HG02798 (cell line): ENCODE measurements at regions not wholly inside any gene's neighbourhood (a gene's known extent, or its start where the extent isn't known, plus 50 kb on each side); places are given as distances from the start of the nearest gene placed in this dataset.
A peak's percentile ranks its signal among the peaks of the same experiment; 100 is the strongest.
"Not testable (repeated sequence)": the region's sequence is repeated elsewhere in the genome, so short reads cannot be mapped to it uniquely, and the experiment has no call there.

Experiments
- ATAC-seq: cut with Tn5 transposase; IDR thresholded peaks from one replicate; pipeline ENCODE4 v1.9.1; 2021; ENCODE audit warnings: mild to moderate bottlenecking; ENCODE audit not compliant: unreplicated experiment, poor library complexity

DNA sequence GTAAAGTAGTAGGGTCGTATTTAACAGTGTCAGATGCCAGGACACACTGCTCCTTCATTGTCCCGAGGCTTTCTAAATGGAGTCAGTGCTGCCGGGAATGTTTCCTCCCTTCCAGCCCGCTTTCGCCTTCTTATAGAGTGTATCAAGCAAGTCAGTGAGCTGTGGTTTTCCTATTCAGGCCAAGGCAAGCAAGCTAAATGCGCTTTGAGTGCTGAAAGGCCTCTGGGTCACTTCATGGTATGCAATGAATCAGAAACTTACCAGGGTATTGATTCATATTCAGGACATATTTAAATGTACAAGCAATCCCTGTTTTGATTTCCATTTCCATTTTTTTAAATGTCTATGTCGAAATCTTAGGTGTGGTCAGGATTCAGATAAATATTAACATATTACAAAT, 327.9 kb upstream of the SOX9 start:
- ATAC-seq, result no peak

DNA sequence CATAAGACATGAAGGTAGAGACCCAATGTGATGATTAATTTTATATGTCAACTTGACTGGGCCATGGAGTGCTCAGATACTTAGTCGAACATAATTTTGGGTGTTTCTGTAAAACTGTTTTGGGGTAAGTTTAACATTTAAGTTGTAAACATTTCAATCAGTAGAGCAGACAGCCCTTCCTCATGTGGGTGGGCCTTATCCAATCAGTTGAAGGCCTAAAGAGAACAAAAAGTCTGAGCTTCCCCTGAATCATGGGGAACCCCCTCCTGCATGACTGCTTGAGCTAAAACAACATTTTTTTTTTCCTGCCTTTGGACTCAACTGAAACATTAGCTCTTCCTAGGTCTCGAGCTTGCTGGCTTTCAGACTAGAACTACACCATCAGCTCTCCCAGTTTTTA, 327.3 kb upstream of the SOX9 start:
- no peak for ATAC-seq

DNA sequence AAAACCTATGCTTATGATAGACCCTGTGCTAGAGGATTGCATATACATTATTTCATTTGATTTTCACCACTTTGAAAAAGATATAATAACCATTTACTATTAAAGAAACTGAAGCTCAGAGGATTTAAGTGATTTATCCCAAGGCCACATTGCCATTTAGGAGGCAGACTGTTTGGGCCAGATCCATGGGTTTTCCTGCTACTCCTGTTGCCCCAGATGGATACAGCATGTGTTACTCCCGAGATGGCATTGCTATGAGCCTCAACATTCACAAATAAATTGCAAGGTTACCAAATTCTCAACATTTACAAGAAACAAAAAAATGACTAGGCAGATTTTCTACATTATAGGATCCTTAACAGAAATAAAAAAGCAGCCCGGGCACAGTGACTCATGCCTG, 322.1 kb upstream of the SOX9 start:
- ATAC-seq, result no peak

DNA sequence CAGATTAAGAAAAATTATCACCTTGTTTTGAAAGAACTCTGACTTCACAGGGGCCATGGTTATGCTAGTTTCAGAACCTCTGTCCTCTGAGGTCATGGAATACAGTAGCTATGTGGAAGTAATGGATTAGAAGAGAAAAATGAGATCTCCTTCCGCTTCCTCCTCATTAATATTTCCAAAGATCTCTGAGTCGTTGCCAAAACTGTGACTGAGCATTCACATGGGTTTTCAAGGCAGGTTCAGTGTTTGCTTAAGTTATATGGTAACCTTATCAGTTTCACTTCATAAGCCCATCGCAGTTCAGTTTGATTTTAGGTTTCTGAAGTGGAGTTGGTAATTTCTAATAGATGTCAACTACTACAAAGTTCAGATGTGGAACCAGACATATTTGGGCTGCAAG, 321.2 kb upstream of the SOX9 start:
- no peak for ATAC-seq

DNA sequence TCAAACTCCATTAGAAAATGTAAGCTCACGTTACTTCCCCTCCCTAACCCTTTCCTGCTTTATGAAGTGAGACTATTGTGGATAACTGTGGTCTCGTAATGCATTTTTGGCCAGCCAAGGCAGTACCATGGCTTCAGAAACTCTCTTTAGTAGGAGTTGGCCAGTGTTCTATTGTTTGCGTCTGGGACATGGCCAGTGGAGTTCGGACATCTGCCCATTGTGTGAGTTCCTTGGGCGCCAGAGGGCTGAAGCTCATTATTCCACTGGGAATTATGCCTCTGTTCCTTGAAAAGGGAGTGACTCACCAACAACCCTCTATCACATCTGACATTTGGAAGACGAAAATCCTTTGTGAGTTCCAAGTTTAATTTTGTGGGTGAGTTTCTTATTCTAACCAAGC, 319.5 kb upstream of the SOX9 start:
- no peak for ATAC-seq

DNA sequence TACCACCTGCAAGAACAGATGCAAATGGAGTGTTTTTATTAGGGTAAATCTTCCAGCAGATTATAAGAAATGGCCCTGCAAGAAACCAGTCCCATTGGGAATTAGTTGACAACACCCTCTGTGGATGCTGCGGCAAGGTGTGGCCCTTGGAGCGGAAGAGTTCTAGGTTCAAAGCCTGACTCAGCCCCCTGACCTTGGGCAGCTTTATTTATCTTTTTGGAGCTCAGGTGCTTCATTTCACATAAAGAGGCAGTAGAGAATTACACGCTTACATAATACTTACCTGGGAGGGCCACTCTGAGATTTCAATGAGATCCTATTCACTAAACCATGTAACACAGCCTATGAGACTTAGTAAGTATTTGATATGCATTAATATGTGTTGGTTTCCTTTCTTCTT, 318.2 kb upstream of the SOX9 start:
- ATAC-seq, result no peak

DNA sequence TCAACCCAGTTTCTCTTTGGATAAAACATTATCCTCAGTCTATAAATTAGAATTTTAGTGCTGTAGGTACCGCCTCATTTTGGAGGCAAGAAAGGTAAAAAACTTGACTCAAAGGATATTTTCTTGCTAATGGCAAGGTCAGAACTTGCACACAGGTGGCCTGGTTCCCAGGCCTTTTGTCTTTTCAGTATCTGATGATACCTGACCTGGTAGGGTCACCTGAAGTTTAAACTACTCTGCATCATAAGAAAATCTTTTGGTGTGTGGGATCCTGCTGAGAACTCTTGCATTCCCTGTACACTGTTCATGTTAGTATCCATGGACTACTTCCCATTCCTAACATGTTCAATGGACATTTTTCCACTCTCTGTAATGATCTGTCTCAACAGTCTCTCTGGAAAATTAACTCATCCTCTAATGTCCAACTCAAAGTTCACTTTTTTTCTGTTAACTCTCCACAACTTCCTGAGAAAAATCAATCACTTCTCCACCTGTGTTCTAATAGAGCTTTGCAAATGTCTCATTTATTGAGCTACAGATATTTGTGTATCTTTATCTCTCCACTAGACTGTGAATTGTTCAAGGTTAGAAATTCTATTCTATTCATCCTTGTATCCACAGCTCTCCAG, 317.1 kb upstream of the SOX9 start:
- no peak for ATAC-seq

DNA sequence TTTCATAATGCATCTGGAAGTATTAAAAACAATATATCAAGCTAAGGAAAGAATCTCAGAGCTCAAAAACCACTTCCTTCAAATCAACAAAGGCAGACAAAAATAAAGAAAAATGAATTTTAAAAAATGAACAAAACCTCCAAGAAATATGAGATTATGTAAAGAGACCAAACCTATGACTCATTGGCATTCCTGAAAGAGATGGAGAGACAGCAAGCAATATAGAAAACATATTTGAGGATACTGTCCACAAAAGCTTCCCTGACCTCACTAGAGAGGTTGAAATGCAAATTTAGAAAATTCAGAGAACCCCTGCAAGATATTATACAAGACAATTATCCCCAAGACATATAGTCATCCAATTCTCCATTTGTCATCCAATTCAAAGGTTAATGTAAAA, 311.3 kb upstream of the SOX9 start:
- no peak for ATAC-seq

DNA sequence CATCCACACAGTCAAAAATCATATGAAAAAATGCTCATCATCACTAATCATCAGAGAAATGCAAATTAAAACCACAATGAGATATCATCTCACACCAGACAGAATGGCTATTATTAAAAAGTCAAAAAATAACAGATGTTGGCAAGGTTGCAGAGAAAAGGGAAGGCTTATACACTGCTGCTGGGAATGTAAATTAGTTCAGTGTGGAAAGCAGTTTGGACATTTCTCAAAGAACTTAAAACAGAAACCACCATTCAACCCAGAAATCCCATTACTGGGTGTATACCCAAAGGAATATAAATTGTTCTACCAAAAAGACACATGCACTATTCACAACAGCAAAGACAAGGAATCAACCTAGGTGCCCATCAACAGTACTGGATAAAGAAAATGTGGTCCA, 307.0 kb upstream of the SOX9 start:
- not testable (repeated sequence) for ATAC-seq

DNA sequence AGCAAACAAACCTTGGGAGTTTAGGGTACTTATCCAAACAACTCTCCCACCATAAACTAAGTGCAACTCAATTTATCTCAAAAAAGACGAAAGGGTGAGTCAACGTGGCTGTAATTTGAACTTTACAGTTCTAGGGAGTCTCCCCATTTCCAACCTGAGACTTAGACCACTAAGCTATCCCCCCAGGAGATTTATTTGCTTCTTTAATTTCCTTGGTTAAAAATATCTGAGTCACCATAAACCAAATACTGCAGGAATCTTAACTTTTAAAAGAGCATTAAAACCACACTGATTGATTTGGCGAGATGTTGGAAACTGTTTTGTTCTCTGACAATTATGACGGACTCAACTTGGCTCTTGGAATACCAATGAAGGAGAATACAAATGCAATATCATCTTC, 299.3 kb upstream of the SOX9 start:
- ATAC-seq, result no peak

DNA sequence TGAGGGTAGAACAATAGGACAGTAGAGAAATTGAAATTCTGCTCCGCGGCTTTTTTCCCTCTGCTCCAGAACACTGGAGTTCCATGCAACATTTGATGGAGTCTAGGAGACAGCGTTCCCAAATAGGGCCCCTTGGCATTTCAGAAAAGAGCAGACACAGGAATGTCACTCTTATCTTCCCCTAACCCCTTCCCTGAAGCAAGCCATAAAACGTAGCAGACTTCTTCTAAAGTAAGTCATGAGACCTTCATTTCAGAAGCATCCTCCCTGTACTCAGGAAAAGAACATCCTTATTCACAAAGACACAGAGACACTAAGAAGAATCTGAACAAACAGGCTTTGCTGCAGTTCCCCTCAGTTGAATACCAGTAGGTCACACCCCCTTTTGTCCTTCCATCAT, 296.1 kb upstream of the SOX9 start:
- no peak for ATAC-seq

DNA sequence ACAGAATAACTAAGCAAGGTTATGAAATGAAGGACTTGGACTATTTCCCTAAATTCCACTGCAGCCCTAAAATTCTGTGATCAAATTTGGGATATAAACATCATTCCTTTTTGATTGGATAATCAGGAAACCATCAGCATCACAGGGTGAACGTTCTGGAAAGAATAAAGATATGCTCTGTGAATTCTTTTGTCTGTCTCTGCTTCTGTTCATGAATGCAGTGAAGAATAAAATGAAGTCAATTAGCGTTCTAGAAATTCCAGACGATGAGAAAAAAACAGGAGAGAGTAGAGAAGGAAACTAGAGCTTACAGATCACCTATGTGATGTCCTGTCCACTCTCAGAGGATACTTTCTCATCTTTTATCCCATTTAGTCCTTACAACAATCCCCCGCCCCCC, 295.1 kb upstream of the SOX9 start:
- ATAC-seq, result no peak

DNA sequence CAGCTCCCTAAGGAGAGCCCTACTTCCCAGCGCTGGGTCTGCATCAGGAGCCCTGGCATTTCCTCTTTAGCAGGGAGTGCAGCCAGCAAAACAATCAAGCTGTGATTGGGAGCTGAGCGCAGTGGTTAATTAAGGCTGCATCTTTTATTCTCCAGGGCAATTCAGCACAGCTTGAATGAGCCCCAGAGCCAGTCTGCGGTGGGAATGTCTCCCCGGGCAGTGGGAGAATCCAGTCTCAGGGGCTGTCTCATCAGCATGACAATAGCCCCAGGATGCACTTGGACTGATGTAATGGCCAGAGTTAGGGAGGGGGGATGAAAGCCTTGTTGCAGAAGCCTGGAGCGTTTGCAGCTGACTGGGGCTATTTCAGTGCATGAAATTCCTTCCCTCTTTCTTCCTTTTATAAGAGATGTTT, 292.6 kb upstream of the SOX9 start:
- ATAC-seq, result no peak

DNA sequence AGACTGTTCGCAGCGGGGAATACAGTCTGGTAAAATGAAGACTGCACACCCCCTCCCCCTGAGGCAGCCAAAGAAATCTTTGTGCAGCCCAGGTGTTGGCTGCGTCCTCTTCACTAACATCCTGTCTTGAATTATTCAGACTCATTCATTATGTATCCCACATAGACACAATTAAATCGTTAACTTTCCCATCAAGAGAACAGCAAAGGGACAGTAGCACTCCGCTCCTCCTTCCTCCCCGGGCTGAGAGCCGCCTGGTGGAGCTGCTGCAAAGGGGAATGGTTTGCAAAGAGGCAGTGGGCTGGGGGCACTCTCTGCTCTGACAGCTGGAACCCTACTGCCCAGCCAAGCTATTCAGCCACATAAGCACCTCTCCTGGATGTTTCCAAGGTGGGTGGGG, 290.0 kb upstream of the SOX9 start:
- no peak for ATAC-seq

DNA sequence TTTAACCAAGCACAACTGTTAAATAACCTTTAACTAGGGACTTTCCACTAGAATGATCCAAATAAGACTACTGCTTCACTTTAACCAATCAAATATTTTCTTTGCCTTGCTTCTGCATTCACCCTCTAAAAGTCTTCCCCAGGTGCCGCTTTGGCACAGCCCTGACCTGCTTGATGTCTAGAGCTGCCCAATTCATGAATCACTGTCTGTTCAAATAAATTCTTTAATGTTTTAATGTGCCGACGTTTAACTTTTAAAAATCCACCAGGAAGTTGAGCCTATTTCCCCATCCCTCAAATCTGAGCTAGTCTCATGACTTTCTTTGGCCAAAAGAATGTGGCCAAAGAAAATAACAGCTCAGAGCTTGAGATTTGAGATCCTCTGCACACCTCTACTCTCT, 277.8 kb upstream of the SOX9 start:
- ATAC-seq, result no peak

DNA sequence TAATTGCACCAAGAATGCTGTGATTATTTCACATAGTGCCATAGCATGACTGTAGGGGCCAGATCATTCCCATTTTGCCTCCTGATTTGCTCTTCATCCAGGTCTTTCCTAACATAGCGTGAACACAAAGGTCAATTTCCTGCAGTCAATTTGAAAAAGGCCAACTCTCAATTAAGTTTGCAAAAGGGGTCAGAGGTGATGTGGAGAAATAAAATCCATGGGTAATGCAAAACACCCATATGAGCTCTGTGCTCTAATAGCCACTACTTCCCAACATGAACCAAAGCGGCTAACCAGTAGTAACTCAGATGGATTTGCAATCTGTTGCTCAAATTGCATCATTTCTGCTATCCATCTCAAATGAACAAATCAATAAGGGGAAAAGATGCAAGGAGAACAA, 275.5 kb upstream of the SOX9 start:
- no peak for ATAC-seq

DNA sequence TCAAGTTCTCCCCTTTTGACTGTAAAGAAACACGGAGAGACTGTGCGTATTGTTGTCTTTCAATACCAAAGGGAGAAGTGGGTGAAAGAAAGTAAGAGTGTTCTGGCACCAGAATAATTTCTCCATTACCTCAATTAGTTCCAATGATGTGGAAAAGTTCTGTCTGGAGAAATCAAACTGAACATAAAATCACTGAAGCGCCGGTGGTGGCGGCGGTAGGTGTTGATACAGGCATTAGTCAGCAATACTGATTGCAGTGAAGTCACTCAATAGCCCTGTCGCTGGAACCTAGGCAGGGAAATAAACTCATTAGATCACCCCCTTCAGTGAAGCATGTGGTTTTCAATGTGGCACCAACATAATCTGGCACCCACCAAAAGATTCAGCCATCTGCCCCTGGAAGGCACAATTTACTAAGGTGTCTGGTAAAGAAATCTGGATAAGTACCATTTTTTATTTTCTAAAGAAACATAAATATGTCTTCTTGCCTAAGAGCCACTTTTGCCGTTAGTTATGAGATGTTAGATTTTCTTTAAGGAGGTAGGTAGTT, 274.2 kb upstream of the SOX9 start:
- no peak for ATAC-seq

DNA sequence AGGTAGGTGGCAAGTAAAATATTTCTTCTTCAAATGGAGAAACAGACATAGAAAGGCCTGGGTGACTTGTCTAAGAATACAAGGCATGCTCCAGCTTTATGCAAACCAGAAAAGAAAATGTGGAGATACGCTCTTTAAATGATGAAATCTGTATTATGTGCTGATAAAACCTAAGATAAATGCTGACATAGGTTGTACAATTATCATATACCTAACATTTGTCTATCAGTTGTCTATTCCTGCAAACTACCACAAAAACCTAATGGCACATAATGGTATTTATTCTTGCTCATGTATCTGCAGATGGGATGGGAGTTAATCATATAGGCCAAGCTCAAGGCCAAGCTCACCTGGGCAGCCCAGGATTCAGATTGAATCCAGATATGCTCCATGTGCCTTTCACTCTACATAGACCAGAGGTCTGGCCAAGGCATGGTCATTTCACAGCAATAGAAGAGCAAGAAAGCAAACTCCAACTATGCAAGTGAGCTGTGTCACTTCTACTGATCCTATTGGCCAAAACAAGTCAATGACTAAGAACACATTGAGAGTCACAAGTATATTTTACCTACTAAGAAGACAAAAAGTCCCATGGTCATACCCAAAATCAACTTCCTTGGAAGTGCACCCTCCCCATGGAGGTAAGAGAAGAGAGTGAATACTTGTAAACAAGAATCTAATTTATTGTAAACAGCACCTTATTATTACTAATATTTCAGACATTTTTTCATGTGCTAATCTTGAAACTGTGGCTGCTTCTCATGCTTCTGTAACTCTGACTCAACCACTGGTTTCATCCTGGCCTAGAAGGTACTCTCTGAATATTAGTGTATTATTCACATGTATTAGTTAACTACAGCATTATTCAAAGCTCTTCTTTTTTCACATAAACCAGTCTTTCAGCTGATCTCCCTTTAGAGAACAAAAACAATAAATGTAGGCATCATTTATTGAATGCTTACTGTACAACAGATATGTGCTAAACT, 270.7 kb upstream of the SOX9 start:
- peak; percentile 78 for ATAC-seq

DNA sequence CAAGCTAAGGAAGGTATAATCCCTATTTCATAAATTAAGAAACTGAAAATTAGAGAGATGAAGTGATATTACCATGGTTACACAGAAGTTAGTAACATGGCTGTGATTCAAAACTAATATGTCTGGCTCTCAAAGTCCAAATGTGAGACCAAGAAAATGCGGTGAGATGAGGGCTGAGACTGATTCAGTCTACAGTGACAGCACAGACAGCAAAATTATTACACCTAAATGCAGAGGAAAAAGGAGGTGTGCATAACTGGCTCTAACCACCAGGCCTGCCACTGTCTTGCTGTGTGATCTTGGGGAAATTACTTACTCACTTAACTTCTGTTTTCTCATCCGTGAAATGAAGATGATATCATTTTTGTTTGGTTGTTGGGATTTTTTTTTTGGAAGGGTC, 270.0 kb upstream of the SOX9 start:
- peak; percentile 47 for ATAC-seq

DNA sequence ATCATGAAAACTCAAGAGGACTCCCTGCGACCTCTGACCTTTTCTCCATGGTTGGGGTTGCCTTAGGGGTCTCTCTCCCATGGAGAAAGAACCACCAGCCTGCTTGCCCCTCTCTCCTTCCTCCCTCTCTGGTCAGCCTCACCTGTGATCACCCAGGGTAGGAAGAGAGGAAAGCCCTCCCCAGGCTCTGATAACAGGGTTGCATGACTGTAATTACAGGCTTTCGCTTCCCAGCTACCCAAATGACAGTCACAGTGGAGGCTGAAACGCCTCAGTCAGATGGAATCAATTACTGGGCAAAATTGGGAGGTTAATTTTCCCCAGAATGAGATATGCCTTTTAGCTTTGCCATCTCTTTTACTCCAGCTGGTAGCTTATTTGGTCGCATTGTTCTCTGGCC, 265.8 kb upstream of the SOX9 start:
- no peak for ATAC-seq

DNA sequence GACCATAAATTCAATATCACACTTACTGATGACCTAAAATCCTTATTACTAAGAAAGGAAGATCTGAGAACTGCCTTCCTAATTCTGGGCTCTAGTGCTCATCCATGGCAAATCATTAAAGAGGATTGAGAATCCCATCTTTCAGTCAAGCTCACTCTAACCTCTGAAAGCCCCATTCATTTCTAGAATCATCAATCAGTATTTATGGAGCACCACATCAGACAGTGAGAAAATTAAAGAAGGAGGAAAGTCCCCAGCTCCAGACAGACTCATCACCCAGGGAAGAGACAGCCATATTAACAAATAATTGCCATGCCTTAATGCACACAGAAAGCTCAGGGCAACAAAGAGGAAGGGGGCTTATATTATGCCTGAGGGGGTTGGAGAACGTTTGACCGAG, 256.1 kb upstream of the SOX9 start:
- ATAC-seq, result no peak

DNA sequence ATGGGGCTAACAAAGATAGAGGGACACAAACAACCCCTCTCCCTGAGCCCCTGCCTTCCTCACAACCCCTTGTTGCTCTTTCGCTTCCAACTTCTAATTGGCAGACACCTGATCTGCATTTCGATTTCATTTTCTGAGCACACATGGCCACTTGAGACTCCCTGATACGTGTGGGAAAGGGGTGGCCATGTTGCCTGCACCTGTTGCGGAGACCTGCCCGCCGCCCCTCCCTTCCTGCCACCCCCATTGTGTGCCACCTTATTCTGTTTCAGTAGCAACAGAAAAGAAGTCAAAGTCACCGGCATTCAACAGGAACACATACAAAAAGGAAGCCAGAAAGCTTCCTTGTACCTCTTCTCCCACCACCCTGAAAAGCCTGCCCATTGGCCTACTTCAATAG, 254.7 kb upstream of the SOX9 start:
- ATAC-seq, result no peak
